MM.1S (cell line): ENCODE measurements at regions not wholly inside any gene's neighbourhood (a gene's known extent, or its start where the extent isn't known, plus 50 kb on each side); places are given as distances from the start of the nearest gene placed in this dataset.

ENCODE experiments used
- DNase-seq: peaks from one replicate; pipeline ENCODE4 v3.0.0-alpha.2; 2015
- H2AFZ ChIP-seq: fragments of 300-600 bp; sonication (generic); 2 replicates; pipeline ENCODE4 v1.6.0; 2016; ENCODE audit warnings: antibody characterized with exemption, low read length
- H3F3A ChIP-seq: fragments of 300-600 bp; sonication (generic); 2 replicates; pipeline ENCODE4 v1.6.1; 2016; ENCODE audit warnings: mild to moderate bottlenecking, antibody characterized with exemption, low read length, moderate library complexity, mixed read lengths; ENCODE audit not compliant: insufficient read depth
- H3K27ac ChIP-seq: fragments of 300-600 bp; sonication (generic); 2 replicates; pipeline ENCODE4 v1.5.1; 2016; ENCODE audit warnings: mild to moderate bottlenecking, low read length
- H3K27me3 ChIP-seq: fragments of 300-600 bp; sonication (generic); replicated peaks from 2 replicates; pipeline ENCODE4 v1.6.0; 2016; ENCODE audit warnings: low read length; ENCODE audit not compliant: insufficient read depth
- H3K36me3 ChIP-seq: fragments of 300-600 bp; sonication (generic); replicated peaks from 2 replicates; pipeline ENCODE4 v1.6.1; 2016; ENCODE audit warnings: mild to moderate bottlenecking, low read length, mixed read lengths; ENCODE audit not compliant: insufficient read depth
- H3K4me1 ChIP-seq: fragments of 300-600 bp; sonication (generic); 2 replicates; pipeline ENCODE4 v1.6.1; 2016; ENCODE audit warnings: low read length, mixed read lengths
- H3K4me2 ChIP-seq: fragments of 300-600 bp; sonication (generic); 2 replicates; pipeline ENCODE4 v1.6.0; 2016; ENCODE audit warnings: low read depth, low read length
- H3K4me3 ChIP-seq: fragments of 300-600 bp; sonication (generic); 2 replicates; pipeline ENCODE4 v1.5.1; 2016; ENCODE audit warnings: low read length, mixed read lengths
- H3K79me2 ChIP-seq: fragments of 300-600 bp; sonication (generic); 2 replicates; pipeline ENCODE4 v1.6.1; 2016; ENCODE audit warnings: mixed run types, low read length, mixed read lengths
- H3K9ac ChIP-seq: fragments of 300-600 bp; sonication (generic); 2 replicates; pipeline ENCODE4 v1.6.1; 2016; ENCODE audit warnings: low read length, mixed read lengths
- H3K9me2 ChIP-seq: fragments of 300-600 bp; sonication (generic); replicated peaks from 2 replicates; pipeline ENCODE4 v1.6.1; 2016; ENCODE audit warnings: mild to moderate bottlenecking, low read length, mixed read lengths; ENCODE audit not compliant: insufficient read depth
- H3K9me3 ChIP-seq: fragments of 300-600 bp; sonication (generic); replicated peaks from 2 replicates; pipeline ENCODE4 v1.6.1; 2016; ENCODE audit warnings: mild to moderate bottlenecking, low read length, mixed read lengths; ENCODE audit not compliant: insufficient read depth
- H4K20me1 ChIP-seq: fragments of 300-600 bp; sonication (generic); 2 replicates; pipeline ENCODE4 v1.6.1; 2016; ENCODE audit warnings: mild to moderate bottlenecking, low read length, moderate library complexity, mixed read lengths; ENCODE audit not compliant: insufficient read depth
- EZH2 ChIP-seq: fragments of 300-600 bp; sonication (generic); optimal IDR thresholded peaks from 2 replicates; pipeline ENCODE3; 2017; ENCODE audit warnings: low read depth, mild to moderate bottlenecking, antibody characterized with exemption, low read length, mixed read lengths
- EZH2phosphoT487 ChIP-seq: fragments of 300-600 bp; sonication (generic); IDR thresholded peaks from 2 replicates; pipeline ENCODE4 v1.6.1; 2018; ENCODE audit warnings: antibody characterized with exemption, low read length
- TF ChIP-seq, protein P1 (sequence below): fragments of 300-600 bp; sonication (generic); IDR thresholded peaks from 2 replicates; pipeline ENCODE4 v1.5.1; 2016; ENCODE audit warnings: antibody characterized with exemption, low read length, mixed read lengths

GRCh38 chrX:20686256-20686655 lies 419.5 kb upstream of the RPS6KA3 start:
- no peak for DNase-seq
- H3K27me3 ChIP-seq: no peaks in the 10 kb centered on the region
- no peaks in the 10 kb centered on the region for H3K9me3 ChIP-seq
- no peak overlapping the region for H2AFZ ChIP-seq
- no peaks in the 10 kb centered on the region for H3F3A ChIP-seq
- no peaks in the 10 kb centered on the region for H4K20me1 ChIP-seq
- H3K4me2 ChIP-seq: no peak overlapping the region
- H3K9ac ChIP-seq: no peak overlapping the region
- no peaks in the 10 kb centered on the region for H3K36me3 ChIP-seq
- H3K4me3 ChIP-seq: no peak overlapping the region
- H3K9me2 ChIP-seq: no peaks in the 10 kb centered on the region
- H3K79me2 ChIP-seq: no peaks in the 10 kb centered on the region
- TF ChIP-seq, protein P1, sequence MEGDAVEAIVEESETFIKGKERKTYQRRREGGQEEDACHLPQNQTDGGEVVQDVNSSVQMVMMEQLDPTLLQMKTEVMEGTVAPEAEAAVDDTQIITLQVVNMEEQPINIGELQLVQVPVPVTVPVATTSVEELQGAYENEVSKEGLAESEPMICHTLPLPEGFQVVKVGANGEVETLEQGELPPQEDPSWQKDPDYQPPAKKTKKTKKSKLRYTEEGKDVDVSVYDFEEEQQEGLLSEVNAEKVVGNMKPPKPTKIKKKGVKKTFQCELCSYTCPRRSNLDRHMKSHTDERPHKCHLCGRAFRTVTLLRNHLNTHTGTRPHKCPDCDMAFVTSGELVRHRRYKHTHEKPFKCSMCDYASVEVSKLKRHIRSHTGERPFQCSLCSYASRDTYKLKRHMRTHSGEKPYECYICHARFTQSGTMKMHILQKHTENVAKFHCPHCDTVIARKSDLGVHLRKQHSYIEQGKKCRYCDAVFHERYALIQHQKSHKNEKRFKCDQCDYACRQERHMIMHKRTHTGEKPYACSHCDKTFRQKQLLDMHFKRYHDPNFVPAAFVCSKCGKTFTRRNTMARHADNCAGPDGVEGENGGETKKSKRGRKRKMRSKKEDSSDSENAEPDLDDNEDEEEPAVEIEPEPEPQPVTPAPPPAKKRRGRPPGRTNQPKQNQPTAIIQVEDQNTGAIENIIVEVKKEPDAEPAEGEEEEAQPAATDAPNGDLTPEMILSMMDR: no peak
- TF ChIP-seq EZH2phosphoT487 (no peak), EZH2 (no peak)
- H3K27ac ChIP-seq: no peak overlapping the region
- H3K4me1 ChIP-seq: no peaks in the 10 kb centered on the region

- no peak for TF ChIP-seq EZH2phosphoT487
- TF ChIP-seq, protein P1: no peak
- no peak for TF ChIP-seq EZH2
- no peaks in the 10 kb centered on the region for H3K4me1 ChIP-seq
- no peaks in the 10 kb centered on the region for H3K27me3 ChIP-seq
Observed at GRCh38 chrX:20685652-20686051, 418.9 kb upstream of the RPS6KA3 start.

GRCh38 chrX:20681683-20682082 lies 415.0 kb upstream of the RPS6KA3 start:
- no peak for DNase-seq
- Histone ChIP-seq H3K9me3 (no peaks in the 10 kb centered on the region), H3K4me3 (no peak overlapping the region), H3K27ac (no peak overlapping the region), H4K20me1 (no peaks in the 10 kb centered on the region), H3K9me2 (no peaks in the 10 kb centered on the region), H3F3A (no peaks in the 10 kb centered on the region), H3K36me3 (no peaks in the 10 kb centered on the region), H3K79me2 (no peaks in the 10 kb centered on the region), H3K9ac (no peak overlapping the region), H3K27me3 (no peaks in the 10 kb centered on the region), H3K4me1 (no peaks in the 10 kb centered on the region), H3K4me2 (no peak overlapping the region), H2AFZ (no peak overlapping the region)
- TF ChIP-seq EZH2 (no peak), EZH2phosphoT487 (no peak)
- TF ChIP-seq, protein P1: no peak

More at GRCh38 chrX:20685652-20686051, 418.9 kb upstream of the RPS6KA3 start:
- no peak for DNase-seq
- H3K36me3 ChIP-seq: no peaks in the 10 kb centered on the region
- H3K4me3 ChIP-seq: no peak overlapping the region
- no peaks in the 10 kb centered on the region for H3K79me2 ChIP-seq
- H2AFZ ChIP-seq: no peak overlapping the region
- no peaks in the 10 kb centered on the region for H3K9me2 ChIP-seq
- H4K20me1 ChIP-seq: no peaks in the 10 kb centered on the region
- no peak overlapping the region for H3K9ac ChIP-seq
- H3F3A ChIP-seq: no peaks in the 10 kb centered on the region
- H3K9me3 ChIP-seq: no peaks in the 10 kb centered on the region
- no peak overlapping the region for H3K27ac ChIP-seq
- H3K4me2 ChIP-seq: no peak overlapping the region
